Endothelial cell of umbilical vein (primary cell): ENCODE measurements at regions not wholly inside any gene's neighbourhood (a gene's known extent, or its start where the extent isn't known, plus 50 kb on each side); places are given as distances from the start of the nearest gene placed in this dataset.

Source experiments
- POLR2AphosphoS5 ChIP-seq: IDR thresholded peaks from 2 replicates; pipeline ENCODE4 v1.6.1; 2012; ENCODE audit warnings: low read depth, mild to moderate bottlenecking, control low read depth, low read length, moderate library complexity; ENCODE audit not compliant: insufficient read depth
- TF ChIP-seq, protein P1 (sequence below), 2 donors: IDR thresholded peaks; 1 replicate in 1 of 2; 2 replicates in 1 of 2; pipeline ENCODE4 v1.5.1; 2011; ENCODE audit warnings: low read length in 2 of 2, mild to moderate bottlenecking in 2 of 2, moderate library complexity in 2 of 2, control low read depth in 1 of 2, inconsistent platforms in 1 of 2, low read depth in 1 of 2; ENCODE audit not compliant: insufficient read depth in 1 of 2; ENCODE audit errors: extremely low read depth in 1 of 2

DNA sequence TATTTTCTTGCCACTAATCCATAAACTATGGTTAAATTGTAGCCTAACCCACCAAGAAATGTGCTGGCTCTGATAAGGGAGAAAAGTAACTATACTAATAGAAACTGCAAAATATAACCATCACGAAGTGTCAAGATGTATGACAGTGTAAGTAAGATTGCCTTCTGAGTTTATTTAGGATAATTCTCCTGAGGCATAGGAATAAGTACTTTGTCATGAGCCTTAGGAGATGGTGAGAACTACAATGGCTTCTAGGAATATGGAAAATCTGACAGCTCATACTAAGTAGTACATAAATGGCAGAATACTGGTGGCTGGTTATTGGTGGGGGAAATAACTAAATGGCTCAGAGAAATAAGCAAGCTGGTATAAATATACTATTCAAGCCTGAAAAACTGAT is 543.9 kb downstream of the PRR16 start:
- TF ChIP-seq, protein P1, sequence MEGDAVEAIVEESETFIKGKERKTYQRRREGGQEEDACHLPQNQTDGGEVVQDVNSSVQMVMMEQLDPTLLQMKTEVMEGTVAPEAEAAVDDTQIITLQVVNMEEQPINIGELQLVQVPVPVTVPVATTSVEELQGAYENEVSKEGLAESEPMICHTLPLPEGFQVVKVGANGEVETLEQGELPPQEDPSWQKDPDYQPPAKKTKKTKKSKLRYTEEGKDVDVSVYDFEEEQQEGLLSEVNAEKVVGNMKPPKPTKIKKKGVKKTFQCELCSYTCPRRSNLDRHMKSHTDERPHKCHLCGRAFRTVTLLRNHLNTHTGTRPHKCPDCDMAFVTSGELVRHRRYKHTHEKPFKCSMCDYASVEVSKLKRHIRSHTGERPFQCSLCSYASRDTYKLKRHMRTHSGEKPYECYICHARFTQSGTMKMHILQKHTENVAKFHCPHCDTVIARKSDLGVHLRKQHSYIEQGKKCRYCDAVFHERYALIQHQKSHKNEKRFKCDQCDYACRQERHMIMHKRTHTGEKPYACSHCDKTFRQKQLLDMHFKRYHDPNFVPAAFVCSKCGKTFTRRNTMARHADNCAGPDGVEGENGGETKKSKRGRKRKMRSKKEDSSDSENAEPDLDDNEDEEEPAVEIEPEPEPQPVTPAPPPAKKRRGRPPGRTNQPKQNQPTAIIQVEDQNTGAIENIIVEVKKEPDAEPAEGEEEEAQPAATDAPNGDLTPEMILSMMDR (IDR thresholded peaks at IDR 0.05; ENCODE audit: extremely low read depth in 1 of 2, insufficient read depth in 1 of 2, low read depth in 1 of 2, low read length in 2 of 2) = no peak
- no peak for TF ChIP-seq POLR2AphosphoS5
